A549 (cell line): ENCODE measurements at regions not wholly inside any gene's neighbourhood (a gene's known extent, or its start where the extent isn't known, plus 50 kb on each side); places are given as distances from the start of the nearest gene placed in this dataset.

Source experiments
- ATAC-seq, 2 experiments: fragments of 200-7000 bp in 1 of 2; fragments of >200 bp in 1 of 2; cut with Nextera tagmentation in 1 of 2; cut with Tn5 transposase in 1 of 2; 3 replicates each; pipeline versions ENCODE4 v1.8.0 to v1.9.1; 2018 to 2020; ENCODE audit warnings: mild to moderate bottlenecking in 1 of 2, moderate library complexity in 1 of 2
- CTCF ChIA-PET: fragments of 300-600 bp; sonication (Branson Sonifier 250); formaldehyde crosslinking; extraction: SDS; loops from one replicate; lab custom pipeline; 2021; ENCODE audit warnings: antibody characterized with exemption, inconsistent platforms; lab: Yijun Ruan, JAX
- POLR2A ChIA-PET: fragments of 350-600 bp; formaldehyde crosslinking; extraction: SDS; loops from one replicate; lab custom pipeline; 2021; ENCODE audit warnings: antibody characterized with exemption, inconsistent platforms; lab: Yijun Ruan, JAX
- DNase-seq, 2 experiments: peaks; one replicate each; pipeline versions ENCODE4 v3.0.0 to v3.0.0-alpha.2; 2011 to 2016; ENCODE audit warnings: low read depth in 1 of 2, low spot score in 1 of 2
- FAIRE-seq: peaks from 2 replicates; lab custom pipeline; 2011; peaks lifted over from hg19 to GRCh38; lab: Jason Lieb, UNC
- H3K27ac ChIP-seq, 2 experiments: fragments of >200 bp; sonication (Bioruptor Twin); formaldehyde crosslinking; 3 replicates each; pipeline ENCODE4 v1.5.1; 2016 to 2017
- H3K4me1 ChIP-seq: fragments of >200 bp; sonication (Bioruptor Twin); formaldehyde crosslinking; 3 replicates; pipeline ENCODE4 v1.6.1; 2016
- H3K4me2 ChIP-seq: fragments of >200 bp; sonication (Bioruptor Twin); formaldehyde crosslinking; 3 replicates; pipeline ENCODE4 v1.6.1; 2016
- H3K4me3 ChIP-seq: fragments of >200 bp; sonication (Bioruptor Twin); formaldehyde crosslinking; 3 replicates; pipeline ENCODE4 v1.5.1; 2016
- H3K9me3 ChIP-seq: fragments of >200 bp; sonication (Bioruptor Twin); formaldehyde crosslinking; 3 replicates; pipeline ENCODE4 v1.6.1; 2016
- CBX2 ChIP-seq: fragments of 200-600 bp; sonication (generic); IDR thresholded peaks from 2 replicates; pipeline ENCODE4 v1.6.1; 2016; ENCODE audit warnings: low read depth, mild to moderate bottlenecking, borderline replicate concordance
- CBX8 ChIP-seq: fragments of 200-600 bp; sonication (generic); IDR thresholded peaks from 2 replicates; pipeline ENCODE4 v1.6.1; 2016
- CEBPB ChIP-seq, 2 experiments: fragments of >200 bp in 1 of 2; sonication (Bioruptor Twin) in 1 of 2; formaldehyde crosslinking in 1 of 2; IDR thresholded peaks; 2 replicates each; pipeline ENCODE4 v1.6.1; 2012 to 2016
- FOSL2 ChIP-seq, 2 experiments: fragments of 450-650 bp in 1 of 2; fragments of >200 bp in 1 of 2; sonication (Bioruptor Twin) in 1 of 2; formaldehyde crosslinking; IDR thresholded peaks; 2 replicates each; pipeline versions ENCODE4 v1.5.0 to v1.6.1; 2016 to 2020; ENCODE audit warnings: mild to moderate bottlenecking in 1 of 2, moderate library complexity in 1 of 2
- GATA3 ChIP-seq: IDR thresholded peaks from 2 replicates; pipeline ENCODE4 v1.6.1; 2012; ENCODE audit warnings: borderline replicate concordance
- HOXA7 ChIP-seq: fragments of 250-450 bp; sonication (Bioruptor Pico); IDR thresholded peaks from 2 replicates; pipeline ENCODE4 v1.5.0; 2020; ENCODE audit warnings: mild to moderate bottlenecking, moderate library complexity
- HOXB13 ChIP-seq: fragments of 250-450 bp; sonication (Bioruptor Pico); IDR thresholded peaks from 2 replicates; pipeline ENCODE4 v1.5.0; 2020; ENCODE audit warnings: low read depth, mild to moderate bottlenecking, moderate library complexity
- HOXB5 ChIP-seq: fragments of 250-450 bp; sonication (Bioruptor Pico); IDR thresholded peaks from 2 replicates; pipeline ENCODE4 v1.5.0; 2020; ENCODE audit warnings: mild to moderate bottlenecking, moderate library complexity
- JUN ChIP-seq, 2 experiments: fragments of >200 bp; sonication (Bioruptor Twin); formaldehyde crosslinking; IDR thresholded peaks; 2 replicates in 1 of 2; 3 replicates in 1 of 2; pipeline ENCODE4 v1.6.1; 2016 to 2017
- KDM5A ChIP-seq: fragments of 200-600 bp; sonication (generic); IDR thresholded peaks from 2 replicates; pipeline ENCODE4 v1.6.1; 2016; ENCODE audit warnings: antibody characterized with exemption, mild to moderate bottlenecking
- MYC ChIP-seq: IDR thresholded peaks from 2 replicates; pipeline ENCODE4 v1.6.1; 2012; ENCODE audit warnings: mild to moderate bottlenecking, inconsistent platforms, low read length, improper control_type of control experiment, borderline replicate concordance
- NFE2L2 ChIP-seq: fragments of 150-350 bp; conservative IDR thresholded peaks from 2 replicates; pipeline ENCODE4 v1.6.1; 2014; ENCODE audit warnings: low read length
- POLR2A ChIP-seq: IDR thresholded peaks from 2 replicates; pipeline ENCODE4 v1.6.1; 2012; ENCODE audit warnings: mild to moderate bottlenecking, low read length
- POLR2AphosphoS2 ChIP-seq: conservative IDR thresholded peaks from 2 replicates; pipeline ENCODE4 v1.6.1; 2012; ENCODE audit warnings: low read length, improper control_type of control experiment, inconsistent platforms
- RARB ChIP-seq: fragments of 250-450 bp; sonication (Bioruptor Pico); IDR thresholded peaks from 2 replicates; pipeline ENCODE4 v1.8.0; 2021; ENCODE audit warnings: mild to moderate bottlenecking, moderate library complexity
- SMC3 ChIP-seq: fragments of >200 bp; sonication (Bioruptor Twin); formaldehyde crosslinking; IDR thresholded peaks from 3 replicates; pipeline ENCODE4 v1.6.1; 2018; ENCODE audit warnings: inconsistent platforms
- ZC3H11A ChIP-seq: fragments of 450-650 bp; IDR thresholded peaks from 2 replicates; pipeline ENCODE4 v1.6.1; 2014; ENCODE audit warnings: antibody characterized with exemption, mild to moderate bottlenecking
- ZFP36 ChIP-seq: fragments of 450-650 bp; IDR thresholded peaks from 2 replicates; pipeline ENCODE4 v1.6.1; 2014; ENCODE audit warnings: borderline replicate concordance; ENCODE audit not compliant: partially characterized antibody
- WGBS: methylation state at CpG from one replicate; pipeline ENCODE4 v1.1.6; 2017; ENCODE audit errors: missing lambda C conversion rate; 5-methylcytosine and 5-hydroxymethylcytosine counted together
- TF ChIP-seq, protein P1 (sequence below): fragments of 250-450 bp; sonication (Bioruptor Pico); IDR thresholded peaks from 2 replicates; pipeline ENCODE4 v1.5.0; 2020; ENCODE audit warnings: low read depth, mild to moderate bottlenecking, moderate library complexity
- TF ChIP-seq, protein P2 (sequence below): fragments of >200 bp; sonication (Bioruptor Twin); formaldehyde crosslinking; IDR thresholded peaks from 3 replicates; pipeline ENCODE4 v1.6.1; 2016
- TF ChIP-seq, protein P3 (sequence below): fragments of >200 bp; sonication (Bioruptor Twin); formaldehyde crosslinking; IDR thresholded peaks from 2 replicates; pipeline ENCODE4 v1.6.1; 2016
- TF ChIP-seq, protein P4 (sequence below): IDR thresholded peaks from 2 replicates; pipeline ENCODE4 v1.6.1; 2012; ENCODE audit warnings: low read depth, borderline replicate concordance
- TF ChIP-seq, protein P5 (sequence below): IDR thresholded peaks from 2 replicates; pipeline ENCODE4 v1.6.1; 2012
- TF ChIP-seq, protein P6 (sequence below): IDR thresholded peaks from 2 replicates; pipeline ENCODE4 v1.6.1; 2012

DNA sequence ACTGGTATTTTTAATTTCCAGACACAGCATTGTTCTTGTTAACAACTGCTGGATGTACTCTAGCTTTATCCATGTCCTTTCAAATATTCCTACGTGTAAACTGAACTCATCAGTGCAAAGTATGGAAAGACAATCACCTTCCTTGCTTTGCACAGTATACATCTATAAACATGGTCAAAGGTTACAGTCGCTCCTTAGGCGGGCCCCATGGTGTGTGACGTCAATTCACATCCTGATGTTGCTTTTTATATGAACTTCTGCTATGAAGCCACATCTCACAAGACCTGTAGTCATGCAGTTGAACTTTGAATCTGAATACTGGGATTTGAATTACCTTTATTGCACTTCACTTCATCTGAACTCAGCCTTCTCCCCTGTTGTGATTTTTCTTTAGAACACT lies 447.6 kb upstream of the PSMD7 start (continued):
- TF ChIP-seq JUN (IDR thresholded peaks at IDR 0.05) (no peak), MYC (no peak), GATA3 (no peak), NFE2L2 (no peak), POLR2AphosphoS2 (no peak), RARB (no peak)
- TF ChIP-seq, protein P1, sequence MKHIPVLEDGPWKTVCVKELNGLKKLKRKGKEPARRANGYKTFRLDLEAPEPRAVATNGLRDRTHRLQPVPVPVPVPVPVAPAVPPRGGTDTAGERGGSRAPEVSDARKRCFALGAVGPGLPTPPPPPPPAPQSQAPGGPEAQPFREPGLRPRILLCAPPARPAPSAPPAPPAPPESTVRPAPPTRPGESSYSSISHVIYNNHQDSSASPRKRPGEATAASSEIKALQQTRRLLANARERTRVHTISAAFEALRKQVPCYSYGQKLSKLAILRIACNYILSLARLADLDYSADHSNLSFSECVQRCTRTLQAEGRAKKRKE (CRISPR knock-in tag) = no peak
- TF ChIP-seq, protein P2, sequence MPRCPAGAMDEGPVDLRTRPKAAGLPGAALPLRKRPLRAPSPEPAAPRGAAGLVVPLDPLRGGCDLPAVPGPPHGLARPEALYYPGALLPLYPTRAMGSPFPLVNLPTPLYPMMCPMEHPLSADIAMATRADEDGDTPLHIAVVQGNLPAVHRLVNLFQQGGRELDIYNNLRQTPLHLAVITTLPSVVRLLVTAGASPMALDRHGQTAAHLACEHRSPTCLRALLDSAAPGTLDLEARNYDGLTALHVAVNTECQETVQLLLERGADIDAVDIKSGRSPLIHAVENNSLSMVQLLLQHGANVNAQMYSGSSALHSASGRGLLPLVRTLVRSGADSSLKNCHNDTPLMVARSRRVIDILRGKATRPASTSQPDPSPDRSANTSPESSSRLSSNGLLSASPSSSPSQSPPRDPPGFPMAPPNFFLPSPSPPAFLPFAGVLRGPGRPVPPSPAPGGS = no peak
- TF ChIP-seq, protein P3, sequence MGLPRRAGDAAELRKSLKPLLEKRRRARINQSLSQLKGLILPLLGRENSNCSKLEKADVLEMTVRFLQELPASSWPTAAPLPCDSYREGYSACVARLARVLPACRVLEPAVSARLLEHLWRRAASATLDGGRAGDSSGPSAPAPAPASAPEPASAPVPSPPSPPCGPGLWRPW = no peak

DNA sequence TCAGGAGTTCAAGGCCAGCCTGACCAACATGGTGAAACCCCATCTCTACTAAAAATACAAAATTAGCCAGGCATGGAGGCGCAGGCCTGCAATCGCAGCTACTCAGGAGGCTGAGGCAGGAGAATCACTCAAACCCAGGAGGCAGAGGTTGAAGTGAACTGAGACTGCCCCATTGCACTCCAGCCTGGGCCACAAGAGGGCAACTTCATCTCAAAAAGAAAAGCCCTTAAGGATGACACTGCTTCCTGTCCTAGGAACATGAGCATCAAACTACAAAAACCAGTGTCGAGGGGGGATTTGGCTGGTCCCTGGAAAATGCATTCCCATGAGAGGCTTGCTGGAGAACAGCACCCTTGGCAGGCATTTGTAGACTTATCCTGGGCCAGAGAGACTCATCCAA lies 449.5 kb upstream of the PSMD7 start:
- no peak for ATAC-seq
- WGBS = 57% methylated on average over 3 of the region's 3 CpGs
- H3K4me3 ChIP-seq = no peak overlapping the region
- H3K27ac ChIP-seq = no peak overlapping the region
- POLR2A ChIA-PET = no interaction called here
- CTCF ChIA-PET = no interaction called here
- TF ChIP-seq KDM5A (no peak), MYC (no peak)
- no peaks in the 10 kb centered on the region for H3K4me1 ChIP-seq
- DNase-seq = no peak
- no peaks in the 10 kb centered on the region for H3K9me3 ChIP-seq
- no peak overlapping the region for H3K4me2 ChIP-seq
- no peak for FAIRE-seq

DNA sequence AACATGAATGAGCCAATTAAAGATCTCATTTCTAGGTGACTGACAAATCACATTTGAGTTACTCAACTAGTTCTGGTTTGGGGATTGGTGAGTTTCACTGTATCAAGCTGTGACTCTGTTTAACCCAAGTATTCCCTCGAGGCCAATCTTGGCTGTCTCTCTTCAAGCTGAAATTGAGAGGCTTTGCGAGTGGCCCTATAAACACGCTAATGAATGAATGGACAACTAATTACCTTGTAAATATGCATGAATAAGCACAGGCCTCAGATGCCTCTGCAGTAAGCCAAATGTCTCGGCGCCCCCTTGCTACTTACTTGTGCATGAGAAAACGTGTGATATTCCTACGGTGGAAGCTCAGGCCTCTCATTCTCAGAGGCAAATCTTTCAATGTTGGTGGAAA lies 450.3 kb upstream of the PSMD7 start:
- no peak for FAIRE-seq
- WGBS = 19% methylated on average over 7 of the region's 7 CpGs
- H3K4me2 ChIP-seq = no peak overlapping the region
- TF ChIP-seq FOSL2 (IDR thresholded peaks at IDR 0.05) (no peak), FOSL2 (CRISPR knock-in tag; IDR thresholded peaks at IDR 0.05) (no peak), HOXA7 (no peak), CEBPB (IDR thresholded peaks at IDR 0.05) (no peak), CBX8 (no peak), HOXB5 (CRISPR knock-in tag) (no peak), ZFP36 (no peak), SMC3 (no peak), ZC3H11A (no peak), POLR2A (no peak), NFE2L2 (no peak), CBX2 (no peak), HOXB13 (CRISPR knock-in tag) (no peak), JUN (IDR thresholded peaks at IDR 0.05) (no peak)
- TF ChIP-seq, protein P4, sequence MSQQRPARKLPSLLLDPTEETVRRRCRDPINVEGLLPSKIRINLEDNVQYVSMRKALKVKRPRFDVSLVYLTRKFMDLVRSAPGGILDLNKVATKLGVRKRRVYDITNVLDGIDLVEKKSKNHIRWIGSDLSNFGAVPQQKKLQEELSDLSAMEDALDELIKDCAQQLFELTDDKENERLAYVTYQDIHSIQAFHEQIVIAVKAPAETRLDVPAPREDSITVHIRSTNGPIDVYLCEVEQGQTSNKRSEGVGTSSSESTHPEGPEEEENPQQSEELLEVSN = no peak
- TF ChIP-seq, protein P3 = no peak
- TF ChIP-seq, protein P5, sequence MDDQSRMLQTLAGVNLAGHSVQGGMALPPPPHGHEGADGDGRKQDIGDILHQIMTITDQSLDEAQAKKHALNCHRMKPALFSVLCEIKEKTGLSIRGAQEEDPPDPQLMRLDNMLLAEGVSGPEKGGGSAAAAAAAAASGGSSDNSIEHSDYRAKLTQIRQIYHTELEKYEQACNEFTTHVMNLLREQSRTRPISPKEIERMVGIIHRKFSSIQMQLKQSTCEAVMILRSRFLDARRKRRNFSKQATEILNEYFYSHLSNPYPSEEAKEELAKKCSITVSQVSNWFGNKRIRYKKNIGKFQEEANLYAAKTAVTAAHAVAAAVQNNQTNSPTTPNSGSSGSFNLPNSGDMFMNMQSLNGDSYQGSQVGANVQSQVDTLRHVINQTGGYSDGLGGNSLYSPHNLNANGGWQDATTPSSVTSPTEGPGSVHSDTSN = no peak
- TF ChIP-seq, protein P6, sequence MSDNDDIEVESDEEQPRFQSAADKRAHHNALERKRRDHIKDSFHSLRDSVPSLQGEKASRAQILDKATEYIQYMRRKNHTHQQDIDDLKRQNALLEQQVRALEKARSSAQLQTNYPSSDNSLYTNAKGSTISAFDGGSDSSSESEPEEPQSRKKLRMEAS = no peak
- TF ChIP-seq, all 56 proteins: peak for 0
- ChIA-PET POLR2A (no interaction called here), CTCF (no interaction called here)
- DNase-seq = no peak
- no peak for ATAC-seq
- H3K9me3 ChIP-seq = no peaks in the 10 kb centered on the region
- no peak overlapping the region for H3K4me3 ChIP-seq
- no peaks in the 10 kb centered on the region for H3K4me1 ChIP-seq
- H3K27ac ChIP-seq = no peak overlapping the region
